Ramos (cell line): ENCODE measurements at regions not wholly inside any gene's neighbourhood (a gene's known extent, or its start where the extent isn't known, plus 50 kb on each side); places are given as distances from the start of the nearest gene placed in this dataset.

ENCODE experiments used
- in situ Hi-C: fragments of 300-500 bp; cut with MboI; formaldehyde crosslinking; loops from one replicate; pipeline ENCODE4 v1.14.3; 2022; ENCODE audit warnings: low sequenced_read_pairs; ENCODE audit not compliant: unreplicated experiment

DNA sequence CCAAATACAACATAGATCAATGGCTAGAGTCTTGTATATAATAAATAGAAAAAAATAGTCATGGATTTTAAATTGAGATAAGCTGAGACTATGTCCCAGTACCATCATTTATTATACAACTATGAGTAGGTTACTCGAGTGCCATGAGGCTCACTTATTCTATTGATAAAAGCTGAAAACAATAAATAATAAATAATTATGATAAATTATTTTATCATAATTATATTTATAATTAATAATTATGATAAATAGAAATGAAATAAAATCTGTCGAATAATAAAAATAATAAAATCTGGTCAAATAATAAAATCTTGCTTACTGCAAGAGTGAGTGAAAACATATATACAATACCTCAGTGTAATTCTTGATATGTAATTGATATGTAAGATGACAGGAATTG lies 801.4 kb downstream of the FAM181B start:
- in situ Hi-C loops: no loop called here

DNA sequence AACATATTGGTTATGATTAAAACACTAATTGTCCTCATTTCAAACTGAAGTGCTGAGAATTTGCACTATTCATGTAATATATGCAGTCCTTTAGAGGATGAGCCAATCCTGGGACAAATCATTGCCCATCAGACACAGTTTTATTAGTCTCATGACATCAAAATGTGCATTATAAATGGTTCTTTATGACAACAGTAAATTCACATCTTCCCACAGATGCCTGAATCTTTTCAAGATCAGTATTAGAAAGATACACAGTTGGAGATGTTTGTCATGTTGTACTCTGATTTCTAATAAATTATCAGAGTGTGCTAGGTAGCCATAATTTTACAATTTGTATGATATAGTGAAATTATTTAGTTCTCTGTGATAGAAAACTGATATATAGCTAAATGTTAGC lies 813.5 kb downstream of the FAM181B start:
- in situ Hi-C loops: no loop called here

DNA sequence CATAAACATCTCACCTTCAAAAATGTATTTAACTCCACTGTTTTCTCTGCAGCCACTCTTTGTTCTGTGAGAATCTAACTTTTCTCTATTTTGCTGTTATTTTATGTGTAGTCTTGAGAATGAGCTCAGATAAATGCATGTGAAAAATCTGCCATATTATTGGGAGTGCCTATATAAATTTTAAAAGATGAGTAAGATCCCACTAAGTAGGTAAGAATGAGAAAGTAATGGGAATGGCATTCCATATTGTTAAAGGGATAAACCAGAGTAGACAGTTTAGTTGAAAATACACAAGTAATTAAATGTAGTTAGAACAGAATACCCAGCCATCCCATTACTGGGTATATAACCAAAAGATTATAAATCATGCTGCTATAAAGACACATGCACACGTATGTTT lies 817.2 kb downstream of the FAM181B start:
- in situ Hi-C loops: no loop called here

DNA sequence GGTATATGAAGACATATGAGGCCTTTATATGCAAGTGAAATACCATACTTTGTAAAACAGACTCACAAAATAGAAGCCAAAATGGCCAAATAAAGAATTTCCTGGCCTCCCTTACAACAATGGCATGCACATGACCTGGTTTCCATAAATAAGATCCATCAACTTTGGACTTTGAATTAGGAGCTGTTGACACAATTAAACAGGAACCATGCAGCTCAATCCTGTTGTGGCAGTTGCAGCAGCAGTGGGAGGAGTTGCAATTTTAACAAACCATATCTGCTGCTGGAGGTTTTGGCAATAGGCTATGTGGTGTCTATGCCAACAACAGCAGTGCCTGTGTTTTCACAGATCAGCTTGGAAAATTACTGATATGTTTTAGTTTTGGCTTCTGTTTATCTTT lies 818.6 kb downstream of the FAM181B start:
- in situ Hi-C loops: no loop called here

DNA sequence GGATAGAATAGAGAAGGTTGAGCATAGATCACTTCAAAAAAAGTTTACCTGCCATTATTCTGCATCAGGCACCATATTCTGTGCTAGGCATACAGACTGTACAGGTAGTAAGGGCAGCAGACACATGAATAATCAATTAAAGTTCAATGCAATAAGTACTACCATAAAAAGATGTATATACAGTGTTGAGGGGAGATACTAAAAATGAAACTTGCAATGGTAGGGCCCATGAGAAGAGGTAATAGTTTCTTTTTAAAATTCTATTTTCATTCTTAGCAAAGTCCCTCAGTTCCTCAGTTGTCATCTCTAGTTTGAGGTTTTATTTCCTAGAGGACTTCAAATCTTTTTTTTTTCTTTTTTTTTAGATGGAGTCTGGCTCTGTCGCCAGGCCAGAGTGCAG lies 819.9 kb downstream of the FAM181B start:
- in situ Hi-C loops: no loop called here

DNA sequence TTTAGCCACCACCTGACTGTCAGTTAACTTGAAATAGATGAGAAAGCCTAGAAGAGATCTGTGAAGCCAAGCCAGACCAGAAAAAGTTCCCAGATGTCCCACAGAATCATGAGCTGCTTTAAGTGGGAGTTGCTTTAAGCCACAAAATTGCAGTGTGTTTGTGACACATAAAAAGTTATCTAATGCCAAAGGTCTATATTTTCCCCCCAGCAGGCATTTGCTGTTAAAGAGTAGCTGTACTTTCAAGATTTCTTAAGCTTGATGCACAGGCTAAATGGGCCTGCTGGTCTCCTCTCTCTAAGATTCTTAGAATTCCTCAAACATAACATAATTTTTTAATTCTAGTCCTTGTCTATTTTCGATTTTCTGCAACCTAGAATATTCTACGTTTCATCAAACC lies 825.7 kb downstream of the FAM181B start:
- in situ Hi-C loops: no loop called here

DNA sequence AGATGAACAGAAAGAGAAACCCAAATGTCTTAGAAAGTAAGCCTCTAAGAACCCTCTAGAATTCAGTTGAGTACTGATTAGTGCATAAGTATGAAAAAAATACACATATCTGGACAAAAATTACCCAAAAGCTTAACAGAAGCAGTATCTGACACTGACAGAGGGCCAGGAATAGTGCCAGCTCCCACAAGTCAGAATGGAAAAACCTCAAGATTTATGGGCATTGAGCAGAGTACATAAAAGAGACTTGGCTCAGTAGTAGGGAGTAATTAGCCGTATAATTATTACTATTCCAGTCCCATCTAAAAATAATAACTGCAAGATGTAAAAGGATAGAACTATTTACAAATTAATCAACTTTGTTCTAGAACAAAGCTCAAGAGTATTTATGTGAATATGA lies 834.5 kb downstream of the FAM181B start:
- in situ Hi-C loops: no loop called here

DNA sequence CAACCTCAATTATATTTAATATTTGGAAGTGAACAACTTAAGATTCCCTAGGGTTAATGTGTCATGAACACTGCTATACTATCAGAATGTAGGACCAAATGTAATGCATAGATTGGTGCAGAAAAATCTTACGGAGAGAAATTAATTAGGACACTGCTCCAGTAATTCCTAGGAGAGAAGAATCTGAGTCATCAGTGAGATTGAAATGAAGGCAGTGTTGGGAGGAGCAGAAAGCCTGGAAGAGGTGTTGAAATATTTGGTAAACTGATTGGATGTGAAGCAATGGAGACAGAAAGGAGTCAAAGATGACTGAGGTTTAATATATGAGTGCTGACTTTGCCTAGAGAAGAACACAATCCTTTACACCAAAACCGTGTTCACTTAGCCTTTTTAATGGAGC lies 836.0 kb downstream of the FAM181B start:
- in situ Hi-C loops: no loop called here

DNA sequence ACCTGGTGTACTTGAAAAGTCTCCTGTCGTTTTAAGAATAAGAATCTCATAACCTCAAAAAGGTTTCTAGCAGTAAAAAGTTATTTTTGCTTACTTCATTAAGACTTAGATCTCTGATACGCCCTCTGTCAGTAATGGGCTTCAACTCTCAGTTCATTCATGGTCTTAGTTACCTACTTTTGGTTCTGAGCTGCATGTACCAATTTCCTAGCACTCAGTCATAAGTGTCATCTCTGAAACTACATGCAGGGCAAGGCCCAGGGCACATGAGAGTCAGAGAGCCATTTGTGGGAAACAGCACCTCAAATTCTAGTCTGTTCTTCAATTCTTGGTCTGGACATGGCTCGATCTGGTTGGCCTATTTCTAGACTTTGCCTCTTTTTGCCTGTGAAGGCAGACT lies 838.4 kb downstream of the FAM181B start:
- in situ Hi-C loops: no loop called here

DNA sequence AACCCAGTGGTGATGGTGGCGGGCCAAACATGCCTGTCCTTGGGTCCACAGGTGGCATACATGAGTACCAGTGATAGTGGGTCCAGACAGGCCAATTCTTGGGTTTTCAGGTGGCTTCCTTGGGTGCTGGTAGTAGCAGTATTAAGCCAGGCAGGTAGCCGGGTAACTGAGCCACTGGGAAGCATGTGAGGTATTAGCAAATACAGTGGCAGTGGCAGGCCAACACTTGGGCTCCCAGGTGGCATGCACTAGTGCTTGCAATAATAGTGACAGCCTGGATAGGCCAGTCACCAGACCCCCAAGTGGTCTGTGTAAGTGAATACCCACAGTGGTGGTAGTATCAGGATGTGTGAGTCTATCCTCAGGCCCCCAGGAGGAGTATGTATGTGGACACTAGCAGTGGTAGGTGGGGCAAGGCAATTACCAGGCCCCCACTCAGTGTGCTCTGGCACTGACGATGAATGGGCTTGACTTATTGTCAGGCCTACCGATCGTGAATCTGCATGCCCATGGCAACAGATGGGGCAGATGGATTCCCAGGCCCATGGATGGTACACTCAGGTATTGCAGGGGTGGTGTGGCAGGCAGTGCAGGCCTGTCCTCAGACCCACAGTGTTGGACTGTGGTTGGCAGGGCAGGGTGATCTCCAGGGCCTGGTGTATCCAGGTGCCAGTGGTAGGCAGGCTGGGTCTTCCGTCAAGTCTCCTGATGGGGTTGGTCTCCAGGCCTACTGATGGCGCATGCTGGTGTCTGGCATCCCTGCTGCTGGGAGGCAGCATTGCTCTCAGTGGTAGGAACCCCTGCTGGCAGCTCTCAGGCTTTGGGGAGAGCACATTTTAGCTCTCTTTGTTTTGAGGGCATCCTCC lies 840.7 kb downstream of the FAM181B start:
- in situ Hi-C loops: no loop called here

DNA sequence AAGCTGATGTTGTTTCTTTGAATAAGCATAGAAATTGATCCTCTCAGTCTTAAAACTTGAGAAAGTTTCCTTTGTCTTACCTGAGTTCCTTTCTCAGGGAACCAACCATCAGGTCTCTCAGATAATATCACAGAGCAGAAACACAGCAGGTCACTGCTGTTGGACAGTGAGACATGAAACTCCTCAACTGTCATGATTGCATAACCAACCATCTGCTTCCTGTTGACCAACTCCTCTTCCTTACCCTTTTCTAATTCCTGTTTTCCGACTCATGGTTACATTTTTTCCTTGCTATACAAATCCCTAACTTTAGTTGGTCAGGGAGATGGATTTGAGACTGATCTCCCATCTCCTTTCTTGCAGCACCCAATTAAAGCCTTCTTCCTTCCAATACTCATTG lies 845.3 kb downstream of the FAM181B start:
- in situ Hi-C loops: no loop called here

DNA sequence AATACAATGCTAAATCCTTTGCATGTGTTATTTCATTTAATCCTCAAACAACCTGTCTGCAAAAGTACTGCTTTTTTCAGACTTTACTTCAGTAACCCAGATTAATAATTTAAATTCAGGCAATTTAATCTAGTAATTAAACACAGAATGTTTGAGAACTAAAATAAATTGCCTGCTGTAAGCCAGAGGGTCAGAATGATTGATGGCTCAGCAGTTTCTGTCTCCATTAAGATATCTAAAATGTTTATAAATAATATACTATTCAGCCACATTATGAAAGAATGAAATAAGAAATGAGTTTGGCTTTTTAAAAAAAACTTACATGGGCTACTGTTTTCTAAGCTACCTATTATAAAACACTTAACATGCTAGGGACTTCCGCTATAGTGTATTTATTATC lies 846.0 kb downstream of the FAM181B start:
- in situ Hi-C loops: no loop called here

DNA sequence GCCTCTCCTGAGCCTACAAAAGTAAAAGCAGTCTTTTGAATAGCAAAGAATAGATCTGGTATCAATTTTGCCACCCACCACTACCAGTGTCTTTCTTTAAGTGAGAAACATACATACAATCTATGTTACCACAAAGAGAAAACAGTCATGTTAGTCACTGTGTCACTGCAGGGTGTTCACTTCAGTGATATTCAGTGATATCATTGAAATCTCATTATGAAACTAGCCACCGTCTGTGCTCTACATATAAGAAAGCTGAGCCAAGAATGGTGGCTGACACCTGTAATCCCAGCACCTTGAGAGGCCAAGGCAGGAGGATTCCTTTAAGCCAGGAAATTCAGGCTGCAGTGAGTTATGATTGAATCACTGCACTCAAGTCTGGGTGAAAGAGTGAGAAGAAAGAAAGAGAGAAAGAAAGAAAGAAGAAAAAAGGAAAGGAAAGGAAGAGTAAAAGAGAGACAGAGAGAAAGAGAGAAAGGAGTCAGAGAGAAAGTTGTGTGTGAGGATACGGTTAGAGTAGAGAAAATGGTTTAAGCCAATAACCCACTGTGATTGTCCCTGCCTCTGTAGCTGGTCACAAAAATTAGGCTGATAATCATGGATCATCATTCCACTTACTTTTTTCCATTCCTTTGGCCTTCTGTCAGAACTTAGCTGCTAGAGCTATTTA lies 847.1 kb downstream of the FAM181B start:
- in situ Hi-C loops: no loop called here

DNA sequence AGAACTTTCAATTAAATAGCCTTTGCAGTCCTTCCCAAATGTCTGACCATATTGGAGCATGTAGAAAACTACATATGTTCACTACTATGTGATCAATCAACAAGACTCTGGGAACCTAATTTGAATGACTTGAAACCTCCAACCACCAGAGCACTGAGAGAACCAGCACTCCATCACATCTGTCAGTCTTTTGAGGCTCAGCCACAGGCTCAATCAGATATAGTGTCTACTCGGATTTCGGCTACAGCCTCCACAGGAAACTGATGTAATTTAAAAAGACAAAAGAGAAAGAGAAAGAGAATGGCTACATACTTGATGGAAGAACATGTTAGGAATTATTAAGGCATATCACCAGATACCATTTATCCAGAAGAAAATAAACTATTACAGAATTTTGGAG lies 859.0 kb downstream of the FAM181B start:
- in situ Hi-C loops: no loop called here

DNA sequence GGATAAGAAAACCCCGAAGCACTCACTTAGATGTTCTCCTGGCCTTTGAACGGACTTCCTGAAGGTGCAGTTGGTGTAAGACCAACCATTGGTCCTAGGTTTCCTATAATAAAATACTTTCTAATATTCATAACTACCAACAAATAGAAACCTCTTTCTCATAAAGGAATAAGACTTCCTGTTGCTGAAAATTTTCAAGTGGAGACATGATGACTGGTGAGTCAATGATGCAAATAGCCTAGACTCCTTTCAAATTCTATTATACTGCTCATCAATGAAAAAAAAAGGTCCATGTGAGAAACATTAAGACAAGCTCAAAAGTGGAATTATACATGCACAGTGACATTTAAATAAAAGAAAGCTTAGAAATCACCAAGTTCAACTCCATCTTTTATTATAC lies 862.8 kb downstream of the FAM181B start:
- in situ Hi-C loops: no loop called here

DNA sequence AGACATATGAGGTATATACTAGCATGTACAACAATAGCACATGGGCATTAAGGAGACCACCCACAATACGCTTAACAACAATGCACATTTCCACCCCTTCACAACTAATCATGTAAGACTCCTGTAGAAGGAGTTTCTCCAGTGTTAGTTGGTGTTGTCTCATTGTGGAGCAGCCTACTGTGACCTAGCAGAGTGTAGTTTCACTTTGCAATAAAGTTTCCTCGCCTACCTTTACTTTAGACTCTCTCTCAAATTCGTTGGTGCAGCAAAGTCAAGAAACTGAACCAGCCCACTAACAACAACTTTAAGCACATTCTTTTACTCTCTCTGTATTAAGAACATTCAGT lies 863.6 kb downstream of the FAM181B start:
- in situ Hi-C loops: no loop called here

DNA sequence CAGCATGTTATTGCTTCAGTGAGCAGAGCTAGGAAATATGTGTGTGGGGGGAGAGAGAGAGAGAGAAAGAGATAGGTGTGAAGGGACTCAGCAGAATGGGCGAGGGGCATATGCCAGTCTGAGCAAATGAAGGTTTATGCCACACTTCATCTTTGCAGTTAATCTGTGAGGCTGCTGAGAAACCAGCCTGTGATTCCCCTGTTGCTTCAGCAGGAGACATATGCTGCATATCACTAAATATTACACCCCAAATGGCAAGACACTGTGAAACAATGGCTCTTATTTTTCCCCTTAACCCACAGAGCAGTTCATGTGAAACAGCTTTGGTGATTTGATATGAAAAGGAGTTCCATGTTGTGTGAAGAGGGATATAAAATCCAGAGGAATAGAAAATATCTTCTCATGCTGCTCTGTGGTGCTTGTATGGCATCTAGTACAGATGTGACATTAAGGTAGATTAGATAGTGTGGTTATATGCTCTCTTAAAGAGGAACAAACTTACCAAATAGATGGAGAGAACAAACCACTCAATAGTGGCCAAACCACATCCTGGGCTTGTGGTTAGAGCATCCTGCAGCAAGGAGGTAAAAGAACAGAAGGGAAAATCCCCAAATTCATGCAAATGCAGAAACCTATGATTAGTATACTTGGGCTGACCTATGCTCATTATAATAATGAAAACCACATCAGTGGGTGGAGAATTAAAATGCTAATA lies 864.2 kb downstream of the FAM181B start:
- in situ Hi-C loops: no loop called here

DNA sequence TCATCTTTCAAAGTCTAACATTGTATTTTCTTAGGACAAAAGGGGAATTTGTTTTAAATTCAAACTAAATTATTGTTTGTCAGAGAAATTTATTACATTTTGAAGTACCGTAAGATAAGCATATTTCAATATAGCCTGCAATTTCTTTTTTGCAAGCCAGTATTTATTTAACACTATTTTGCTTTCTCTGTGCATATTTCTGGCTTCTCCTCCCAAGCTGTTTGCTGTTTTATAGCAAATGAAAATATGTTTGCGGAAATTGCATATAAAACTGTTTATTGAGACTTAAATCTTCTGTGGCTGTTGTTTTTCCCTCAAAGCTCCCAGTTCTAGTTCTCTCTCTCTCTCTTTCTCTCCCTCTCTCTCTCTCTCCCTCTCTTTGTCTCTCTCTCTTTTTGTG lies 866.8 kb downstream of the FAM181B start:
- in situ Hi-C loops: no loop called here

DNA sequence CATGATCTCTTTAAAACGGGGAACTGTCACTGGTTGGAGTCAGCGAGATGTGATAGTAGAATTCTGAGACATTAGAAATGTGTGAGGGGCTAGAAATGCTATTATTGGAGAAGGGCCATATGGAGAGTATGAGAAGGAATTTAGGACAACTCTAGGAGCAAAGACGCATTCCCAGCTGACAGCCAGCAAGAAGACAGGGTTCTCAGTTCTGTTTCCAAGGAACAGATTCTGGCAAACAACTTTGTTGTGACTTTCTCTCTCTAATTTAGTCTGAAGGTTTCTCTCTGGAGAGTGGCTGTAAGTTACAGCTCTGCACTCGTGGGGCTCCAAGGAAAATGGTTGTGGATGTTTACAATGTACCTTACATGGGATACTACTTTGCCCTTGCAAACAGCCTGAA lies 876.3 kb downstream of the FAM181B start:
- in situ Hi-C loops: no loop called here

DNA sequence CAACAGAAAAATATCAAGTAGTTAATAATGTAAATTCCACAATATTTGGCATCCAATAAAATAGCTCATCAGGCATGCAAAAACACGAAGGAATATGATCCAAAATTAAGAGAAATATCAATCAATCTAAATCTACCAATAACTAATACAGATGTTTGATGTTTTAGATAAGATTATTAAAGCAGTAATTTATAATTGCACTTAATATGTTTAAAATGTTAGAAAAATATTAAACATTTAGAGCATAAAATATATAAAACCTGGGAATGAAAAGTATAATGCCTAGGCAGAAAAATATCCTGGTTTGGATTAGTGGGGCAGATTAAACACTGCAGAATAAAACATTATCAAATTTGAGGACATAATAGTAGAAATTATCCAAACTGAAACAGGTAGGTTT lies 879.9 kb downstream of the FAM181B start:
- in situ Hi-C loops: no loop called here

DNA sequence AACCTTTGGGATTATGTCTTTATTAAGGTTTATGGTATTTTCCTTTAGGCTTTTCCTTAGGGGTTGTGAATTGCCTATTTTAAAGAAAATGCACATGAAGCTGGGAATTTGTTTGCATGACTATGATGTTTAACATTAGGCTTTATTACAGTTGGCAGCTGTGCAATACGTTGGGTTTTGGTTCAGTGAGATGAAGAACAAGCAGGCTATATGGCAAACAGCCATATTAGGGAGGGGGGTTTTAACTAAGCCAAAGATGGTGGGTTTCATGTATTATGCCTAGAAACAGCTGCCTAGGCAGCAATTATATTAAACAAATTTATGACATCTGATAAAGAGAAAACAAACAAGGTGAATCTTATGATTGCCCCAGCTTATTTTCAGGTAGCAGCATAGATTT lies 880.8 kb downstream of the FAM181B start:
- in situ Hi-C loops: no loop called here
